Activated CD4-positive, alpha-beta T cell treated with anti-CD3 and anti-CD28 coated beads, Interleukin-2, amount 10 ng/mL, durations not matched to agents 7 days and 5 days (primary cell): ENCODE measurements at regions not wholly inside any gene's neighbourhood (a gene's known extent, or its start where the extent isn't known, plus 50 kb on each side); places are given as distances from the start of the nearest gene placed in this dataset.

Experiments
- CTCF ChIA-PET: fragments of 350-600 bp; sonication (Branson Sonifier 250); formaldehyde crosslinking; loops from one replicate; lab custom pipeline; 2021; ENCODE audit warnings: antibody characterized with exemption; lab: Charles Lee
- POLR2A ChIA-PET: fragments of 350-600 bp; sonication (Branson Sonifier 250); formaldehyde crosslinking; loops from one replicate; lab custom pipeline; 2021; ENCODE audit warnings: antibody characterized with exemption; lab: Charles Lee
- DNase-seq: peaks from one replicate; pipeline ENCODE4 v3.0.0-alpha.2; 2020
- H3K27ac Mint-ChIP-seq: one replicate; pipeline ENCODE4 v1.8.0; 2021; ENCODE audit warnings: mild to moderate bottlenecking, moderate library complexity, mixed read lengths
- H3K27me3 Mint-ChIP-seq: one replicate; pipeline ENCODE4 v1.8.0; 2021; ENCODE audit warnings: mixed read lengths
- H3K36me3 Mint-ChIP-seq: one replicate; pipeline ENCODE4 v1.8.0; 2021; ENCODE audit warnings: low read depth, mixed read lengths
- H3K4me1 Mint-ChIP-seq: one replicate; pipeline ENCODE4 v1.8.0; 2021; ENCODE audit warnings: mixed read lengths
- H3K4me3 Mint-ChIP-seq: one replicate; pipeline ENCODE4 v1.8.0; 2021; ENCODE audit warnings: mild to moderate bottlenecking, moderate library complexity, mixed read lengths
- H3K9me3 Mint-ChIP-seq: one replicate; pipeline ENCODE4 v1.8.0; 2021; ENCODE audit warnings: mixed read lengths

- no peaks in the 10 kb centered on the region for H3K27me3 Mint-ChIP-seq
- no peaks in the 10 kb centered on the region for H3K9me3 Mint-ChIP-seq
- no peaks in the 10 kb centered on the region for H3K4me1 Mint-ChIP-seq
- no peak overlapping the region for H3K4me3 Mint-ChIP-seq
- CTCF ChIA-PET = no interaction called here
- DNase-seq = no peak
- POLR2A ChIA-PET = no interaction called here
- no peaks in the 10 kb centered on the region for H3K36me3 Mint-ChIP-seq
- H3K27ac Mint-ChIP-seq = no peak overlapping the region
These were observed 186.6 kb downstream of the SIPA1L2 start for GRCh38 chr1:232443372-232443771.

GRCh38 chr1:232441036-232441411, 188.9 kb downstream of the SIPA1L2 start:
- CTCF ChIA-PET = interaction anchor here (0.6 kb wide), 1 partner anchor 1399 kb away, joined by 3 read pairs; no protein-coding TSS in a partner anchor
- Mint-ChIP-seq H3K36me3 (no peaks in the 10 kb centered on the region), H3K27ac (no peak overlapping the region), H3K4me3 (no peak overlapping the region), H3K27me3 (no peaks in the 10 kb centered on the region), H3K9me3 (no peaks in the 10 kb centered on the region), H3K4me1 (no peaks in the 10 kb centered on the region)
- POLR2A ChIA-PET = no interaction called here
- no peak for DNase-seq

- H3K36me3 Mint-ChIP-seq = no peaks in the 10 kb centered on the region
- no peaks in the 10 kb centered on the region for H3K27me3 Mint-ChIP-seq
- CTCF ChIA-PET = interaction anchor here (0.6 kb wide), 1 partner anchor 1398 kb away, joined by 3 read pairs; no protein-coding TSS in a partner anchor
- no peak for DNase-seq
- POLR2A ChIA-PET = no interaction called here
- H3K4me3 Mint-ChIP-seq = no peak overlapping the region
- H3K27ac Mint-ChIP-seq = no peak overlapping the region
- H3K4me1 Mint-ChIP-seq = no peaks in the 10 kb centered on the region
- H3K9me3 Mint-ChIP-seq = no peaks in the 10 kb centered on the region
These were observed 189.5 kb downstream of the SIPA1L2 start for GRCh38 chr1:232440325-232441035.

- Mint-ChIP-seq H3K27ac (no peak overlapping the region), H3K4me3 (no peak overlapping the region), H3K4me1 (no peaks in the 10 kb centered on the region), H3K36me3 (no peaks in the 10 kb centered on the region), H3K9me3 (no peaks in the 10 kb centered on the region), H3K27me3 (no peaks in the 10 kb centered on the region)
- DNase-seq = no peak
- CTCF ChIA-PET = interaction anchor here (0.6 to 0.7 kb wide), 2 partner anchors 70 to 170 kb away, joined by 3 to 5 read pairs; no protein-coding TSS in a partner anchor
- POLR2A ChIA-PET = no interaction called here
These were observed 190.9 kb downstream of the SIPA1L2 start for GRCh38 chr1:232439011-232439410.

GRCh38 chr1:232438476-232438875, 191.5 kb downstream of the SIPA1L2 start:
- Mint-ChIP-seq H3K36me3 (no peaks in the 10 kb centered on the region), H3K27me3 (no peaks in the 10 kb centered on the region), H3K4me1 (no peaks in the 10 kb centered on the region), H3K9me3 (no peaks in the 10 kb centered on the region), H3K4me3 (no peak overlapping the region), H3K27ac (no peak overlapping the region)
- ChIA-PET CTCF (interaction anchor here (0.6 to 0.7 kb wide), 2 partner anchors 70 to 169 kb away, joined by 3 to 5 read pairs; no protein-coding TSS in a partner anchor), POLR2A (no interaction called here)
- DNase-seq = no peak

- POLR2A ChIA-PET = no interaction called here
- no peaks in the 10 kb centered on the region for H3K36me3 Mint-ChIP-seq
- H3K9me3 Mint-ChIP-seq = no peaks in the 10 kb centered on the region
- no peak overlapping the region for H3K27ac Mint-ChIP-seq
- H3K27me3 Mint-ChIP-seq = no peaks in the 10 kb centered on the region
- no peaks in the 10 kb centered on the region for H3K4me1 Mint-ChIP-seq
- DNase-seq = no peak
- CTCF ChIA-PET = interaction anchor here (1.0 kb wide), 1 partner anchor 12 kb away, joined by 5 read pairs; no protein-coding TSS in a partner anchor
- no peak overlapping the region for H3K4me3 Mint-ChIP-seq
These were observed 192.4 kb downstream of the SIPA1L2 start for GRCh38 chr1:232437510-232437909.

- no peaks in the 10 kb centered on the region for H3K9me3 Mint-ChIP-seq
- H3K4me1 Mint-ChIP-seq = no peaks in the 10 kb centered on the region
- POLR2A ChIA-PET = no interaction called here
- CTCF ChIA-PET = no interaction called here
- no peak overlapping the region for H3K4me3 Mint-ChIP-seq
- H3K27ac Mint-ChIP-seq = no peak overlapping the region
- no peaks in the 10 kb centered on the region for H3K36me3 Mint-ChIP-seq
- no peak for DNase-seq
- H3K27me3 Mint-ChIP-seq = no peaks in the 10 kb centered on the region
These were observed 194.2 kb downstream of the SIPA1L2 start for GRCh38 chr1:232435729-232436128.

- Mint-ChIP-seq H3K4me1 (no peaks in the 10 kb centered on the region), H3K36me3 (no peaks in the 10 kb centered on the region), H3K9me3 (no peaks in the 10 kb centered on the region), H3K27ac (no peak overlapping the region), H3K4me3 (no peak overlapping the region), H3K27me3 (no peaks in the 10 kb centered on the region)
- POLR2A ChIA-PET = no interaction called here
- CTCF ChIA-PET = no interaction called here
- DNase-seq = no peak
These were observed 197.6 kb downstream of the SIPA1L2 start for GRCh38 chr1:232432313-232432712.

- Mint-ChIP-seq H3K4me3 (no peak overlapping the region), H3K9me3 (no peaks in the 10 kb centered on the region), H3K36me3 (no peaks in the 10 kb centered on the region), H3K27me3 (no peaks in the 10 kb centered on the region), H3K27ac (no peak overlapping the region), H3K4me1 (no peaks in the 10 kb centered on the region)
- no peak for DNase-seq
- ChIA-PET POLR2A (no interaction called here), CTCF (no interaction called here)
These were observed 198.2 kb downstream of the SIPA1L2 start for GRCh38 chr1:232431748-232432147.

GRCh38 chr1:232431326-232431725, 198.6 kb downstream of the SIPA1L2 start:
- no peaks in the 10 kb centered on the region for H3K9me3 Mint-ChIP-seq
- H3K36me3 Mint-ChIP-seq = no peaks in the 10 kb centered on the region
- no peaks in the 10 kb centered on the region for H3K4me1 Mint-ChIP-seq
- no peak for DNase-seq
- POLR2A ChIA-PET = no interaction called here
- no peak overlapping the region for H3K27ac Mint-ChIP-seq
- H3K4me3 Mint-ChIP-seq = no peak overlapping the region
- CTCF ChIA-PET = no interaction called here
- no peaks in the 10 kb centered on the region for H3K27me3 Mint-ChIP-seq

GRCh38 chr1:232430467-232430866, 199.5 kb downstream of the SIPA1L2 start:
- Mint-ChIP-seq H3K36me3 (no peaks in the 10 kb centered on the region), H3K27me3 (no peaks in the 10 kb centered on the region), H3K4me1 (no peaks in the 10 kb centered on the region), H3K27ac (no peak overlapping the region), H3K9me3 (no peaks in the 10 kb centered on the region), H3K4me3 (no peak overlapping the region)
- ChIA-PET CTCF (interaction anchor here (0.9 kb wide), 1 partner anchor 155 kb away, joined by 3 read pairs; no protein-coding TSS in a partner anchor), POLR2A (no interaction called here)
- no peak for DNase-seq

- POLR2A ChIA-PET = no interaction called here
- DNase-seq = no peak
- CTCF ChIA-PET = no interaction called here
- Mint-ChIP-seq H3K4me3 (no peak overlapping the region), H3K27ac (no peak overlapping the region), H3K27me3 (no peaks in the 10 kb centered on the region), H3K36me3 (no peaks in the 10 kb centered on the region), H3K9me3 (no peaks in the 10 kb centered on the region), H3K4me1 (no peaks in the 10 kb centered on the region)
These were observed 201.0 kb downstream of the SIPA1L2 start for GRCh38 chr1:232428786-232429530.

- no peak overlapping the region for H3K27ac Mint-ChIP-seq
- no peaks in the 10 kb centered on the region for H3K9me3 Mint-ChIP-seq
- CTCF ChIA-PET = interaction anchor here (0.8 kb wide), 1 partner anchor 125 kb away, joined by 7 read pairs; no protein-coding TSS in a partner anchor
- H3K27me3 Mint-ChIP-seq = no peaks in the 10 kb centered on the region
- H3K4me3 Mint-ChIP-seq = no peak overlapping the region
- DNase-seq = no peak
- POLR2A ChIA-PET = no interaction called here
- no peaks in the 10 kb centered on the region for H3K4me1 Mint-ChIP-seq
- no peaks in the 10 kb centered on the region for H3K36me3 Mint-ChIP-seq
These were observed 201.8 kb downstream of the SIPA1L2 start for GRCh38 chr1:232428036-232428645.
